ENCODE measurements at regions not wholly inside any gene's neighbourhood (a gene's known extent, or its start where the extent isn't known, plus 50 kb on each side); places are given as distances from the start of the nearest gene placed in this dataset.
"Not testable (repeated sequence)": the region's sequence is repeated elsewhere in the genome, so short reads cannot be mapped to it uniquely, and the experiment has no call there.

- Histone ChIP-seq H3K4me3 (ENCODE audit: low read length) (no peak overlapping the region), H3K4me1 (ENCODE audit: control insufficient read depth, insufficient read depth, low read length) (no peaks in the 10 kb centered on the region), H3K36me3 (ENCODE audit: control insufficient read depth, insufficient read depth, low read length) (no peaks in the 10 kb centered on the region), H3K9me3 (ENCODE audit: control insufficient read depth, insufficient read depth, low read length) (no peaks in the 10 kb centered on the region), H3K27ac (ENCODE audit: low read length) (no peak overlapping the region), H3K27me3 (ENCODE audit: control insufficient read depth, insufficient read depth, low read length) (no peaks in the 10 kb centered on the region)
- DNase-seq (ENCODE audit: low read depth, low spot score), result no peak
Measured at GRCh38 chr12:17134315-17134714, 528.4 kb upstream of the LMO3 start.

GRCh38 chr12:17132336-17132735 is 526.4 kb upstream of the LMO3 start:
- H3K36me3 ChIP-seq (ENCODE audit: control insufficient read depth, insufficient read depth, low read length), result no peaks in the 10 kb centered on the region
- DNase-seq (ENCODE audit: low read depth, low spot score), result no peak
- H3K27ac ChIP-seq (ENCODE audit: low read length), result no peak overlapping the region
- WGBS (ENCODE audit: insufficient coverage, insufficient read length), result no CpG with 5 or more reads among the region's 4 CpGs
- no peak overlapping the region for H3K4me3 ChIP-seq (ENCODE audit: low read length)
- no peaks in the 10 kb centered on the region for H3K27me3 ChIP-seq (ENCODE audit: control insufficient read depth, insufficient read depth, low read length)
- no peaks in the 10 kb centered on the region for H3K9me3 ChIP-seq (ENCODE audit: control insufficient read depth, insufficient read depth, low read length)
- H3K4me1 ChIP-seq (ENCODE audit: control insufficient read depth, insufficient read depth, low read length), result no peaks in the 10 kb centered on the region

GRCh38 chr12:17116538-17116937 is 510.6 kb upstream of the LMO3 start:
- not testable (repeated sequence) for DNase-seq (ENCODE audit: low read depth, low spot score); H3K9me3 ChIP-seq (ENCODE audit: control insufficient read depth, insufficient read depth, low read length); H3K4me1 ChIP-seq (ENCODE audit: control insufficient read depth, insufficient read depth, low read length); H3K36me3 ChIP-seq (ENCODE audit: control insufficient read depth, insufficient read depth, low read length); H3K27ac ChIP-seq (ENCODE audit: low read length); H3K27me3 ChIP-seq (ENCODE audit: control insufficient read depth, insufficient read depth, low read length); H3K4me3 ChIP-seq (ENCODE audit: low read length)
- no CpG with 5 or more reads among the region's 3 CpGs for WGBS (ENCODE audit: insufficient coverage, insufficient read length)

DNA sequence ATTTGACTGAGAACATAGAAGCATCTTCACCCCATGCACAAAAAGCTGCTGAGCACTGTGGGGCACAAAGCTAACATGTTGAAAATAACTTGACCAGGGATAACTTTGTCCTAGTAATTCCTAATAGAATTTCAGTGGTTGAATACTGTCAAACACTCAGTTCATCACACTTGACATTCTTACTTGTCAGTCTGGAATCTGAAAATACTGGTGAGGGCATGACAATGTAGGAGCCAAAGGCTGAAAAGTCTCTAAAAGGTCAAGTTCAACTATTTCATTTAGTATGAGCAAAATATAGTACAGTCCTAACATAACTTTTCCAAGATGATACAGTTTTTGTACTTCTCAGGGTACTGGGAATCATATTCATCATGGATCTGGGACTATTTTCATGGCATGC is 504.4 kb upstream of the LMO3 start:
- no peak for DNase-seq (ENCODE audit: low read depth, low spot score)
- no peaks in the 10 kb centered on the region for H3K4me1 ChIP-seq (ENCODE audit: control insufficient read depth, insufficient read depth, low read length)
- no peaks in the 10 kb centered on the region for H3K36me3 ChIP-seq (ENCODE audit: control insufficient read depth, insufficient read depth, low read length)
- no peaks in the 10 kb centered on the region for H3K9me3 ChIP-seq (ENCODE audit: control insufficient read depth, insufficient read depth, low read length)
- H3K27me3 ChIP-seq (ENCODE audit: control insufficient read depth, insufficient read depth, low read length), result no peaks in the 10 kb centered on the region
- no peak overlapping the region for H3K4me3 ChIP-seq (ENCODE audit: low read length)
- no peak overlapping the region for H3K27ac ChIP-seq (ENCODE audit: low read length)

DNA sequence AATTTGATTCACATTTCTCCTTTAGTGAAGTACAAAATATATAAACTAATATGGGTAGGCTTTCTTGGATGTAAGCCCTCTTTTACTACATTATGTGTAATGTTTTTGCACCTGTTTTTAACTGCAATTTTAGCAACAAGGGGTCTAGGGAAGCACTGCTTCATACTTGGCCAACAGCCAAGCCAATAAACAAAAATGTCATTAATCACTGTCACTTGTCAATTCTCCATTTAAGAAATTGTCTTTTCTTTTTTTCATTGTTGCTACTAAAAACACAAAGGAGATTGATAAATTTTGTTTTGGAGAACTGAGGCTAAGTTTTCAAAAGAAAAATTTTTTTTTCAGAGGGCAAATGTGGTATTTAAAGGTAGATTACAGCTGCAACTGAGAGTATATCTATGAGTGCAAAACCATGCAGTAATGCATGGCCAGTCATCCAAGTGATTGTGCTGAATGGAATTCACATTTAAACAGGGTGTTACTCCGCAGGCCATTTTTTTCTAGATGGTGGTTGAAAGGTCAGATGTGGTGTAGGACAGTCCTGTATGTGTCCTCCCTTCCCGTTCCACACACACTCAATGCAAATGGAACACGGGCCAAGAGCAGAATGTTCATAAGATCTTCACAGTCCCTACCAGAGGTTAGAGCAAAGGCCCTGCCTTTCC is 503.0 kb upstream of the LMO3 start:
- no peak for DNase-seq (ENCODE audit: low read depth, low spot score)
- Histone ChIP-seq H3K27me3 (ENCODE audit: control insufficient read depth, insufficient read depth, low read length) (no peaks in the 10 kb centered on the region), H3K4me1 (ENCODE audit: control insufficient read depth, insufficient read depth, low read length) (no peaks in the 10 kb centered on the region), H3K36me3 (ENCODE audit: control insufficient read depth, insufficient read depth, low read length) (no peaks in the 10 kb centered on the region), H3K9me3 (ENCODE audit: control insufficient read depth, insufficient read depth, low read length) (no peaks in the 10 kb centered on the region), H3K4me3 (ENCODE audit: low read length) (no peak overlapping the region), H3K27ac (ENCODE audit: low read length) (no peak overlapping the region)
- no CpG with 5 or more reads among the region's 3 CpGs for WGBS (ENCODE audit: insufficient coverage, insufficient read length)

DNA sequence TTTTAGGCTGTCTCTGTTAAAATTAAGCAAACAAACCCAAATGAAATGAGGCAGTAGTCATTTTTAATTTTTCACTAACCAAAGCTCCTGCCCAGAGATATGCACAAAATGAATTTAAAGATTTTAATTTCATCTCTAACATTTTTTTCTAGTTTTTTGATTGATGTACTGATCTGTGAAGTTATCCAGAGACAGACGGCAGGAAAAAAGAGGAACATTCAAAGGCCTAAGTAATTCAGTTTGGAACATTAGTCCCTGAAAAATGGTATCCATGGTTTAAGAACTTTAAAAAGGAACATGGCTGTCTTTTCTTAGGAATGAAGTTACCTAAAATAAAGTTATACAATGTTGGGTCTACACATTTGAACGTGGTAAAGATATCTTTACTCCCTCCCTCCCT is 498.8 kb upstream of the LMO3 start:
- no peaks in the 10 kb centered on the region for H3K36me3 ChIP-seq (ENCODE audit: control insufficient read depth, insufficient read depth, low read length)
- no peaks in the 10 kb centered on the region for H3K9me3 ChIP-seq (ENCODE audit: control insufficient read depth, insufficient read depth, low read length)
- WGBS (ENCODE audit: insufficient coverage, insufficient read length), result no CpG with 5 or more reads among the region's 2 CpGs
- no peaks in the 10 kb centered on the region for H3K27me3 ChIP-seq (ENCODE audit: control insufficient read depth, insufficient read depth, low read length)
- DNase-seq (ENCODE audit: low read depth, low spot score), result no peak
- H3K27ac ChIP-seq (ENCODE audit: low read length), result no peak overlapping the region
- no peaks in the 10 kb centered on the region for H3K4me1 ChIP-seq (ENCODE audit: control insufficient read depth, insufficient read depth, low read length)
- no peak overlapping the region for H3K4me3 ChIP-seq (ENCODE audit: low read length)

DNA sequence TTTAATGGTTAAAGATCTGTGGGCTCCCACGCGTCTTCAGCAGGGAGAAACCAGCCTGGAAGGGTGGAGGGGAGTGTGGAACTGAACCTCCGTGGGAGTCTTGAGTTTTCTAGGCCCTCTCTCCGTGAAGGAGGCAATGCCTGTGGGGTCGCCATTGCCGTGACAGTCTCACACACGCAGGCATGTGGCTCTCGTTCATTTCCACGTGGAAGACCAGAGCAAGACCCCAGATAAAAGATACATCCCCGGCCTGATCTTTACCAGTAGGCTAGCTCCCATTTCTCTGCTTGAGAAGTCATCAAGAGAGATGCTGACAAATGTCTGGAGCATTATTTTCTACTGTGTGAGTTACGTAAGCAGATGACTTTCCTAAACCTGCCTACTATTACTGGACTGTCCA is 491.7 kb upstream of the LMO3 start:
- no peak overlapping the region for H3K27ac ChIP-seq (ENCODE audit: low read length)
- no peaks in the 10 kb centered on the region for H3K4me1 ChIP-seq (ENCODE audit: control insufficient read depth, insufficient read depth, low read length)
- H3K36me3 ChIP-seq (ENCODE audit: control insufficient read depth, insufficient read depth, low read length), result no peaks in the 10 kb centered on the region
- WGBS (ENCODE audit: insufficient coverage, insufficient read length), result no CpG with 5 or more reads among the region's 11 CpGs
- DNase-seq (ENCODE audit: low read depth, low spot score), result no peak
- no peaks in the 10 kb centered on the region for H3K27me3 ChIP-seq (ENCODE audit: control insufficient read depth, insufficient read depth, low read length)
- H3K4me3 ChIP-seq (ENCODE audit: low read length), result no peak overlapping the region
- no peaks in the 10 kb centered on the region for H3K9me3 ChIP-seq (ENCODE audit: control insufficient read depth, insufficient read depth, low read length)

DNA sequence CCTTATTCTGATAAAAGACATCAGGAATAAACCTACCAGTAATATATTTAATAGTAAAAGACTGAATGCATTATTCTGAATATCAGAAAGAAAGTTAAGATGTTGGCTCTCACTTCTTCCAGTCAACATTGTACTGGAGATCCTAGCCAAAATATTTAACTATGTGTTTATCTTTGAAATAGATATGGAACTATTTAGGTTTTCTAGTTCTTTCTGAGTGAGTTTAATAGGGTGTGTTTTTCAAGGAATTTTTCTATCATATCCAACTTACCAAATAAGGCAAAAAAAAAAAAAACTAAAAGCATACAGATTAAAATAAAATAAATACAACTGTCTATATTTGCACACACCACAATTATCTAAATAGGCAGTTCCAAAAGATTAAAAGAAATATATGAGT is 478.9 kb upstream of the LMO3 start:
- Histone ChIP-seq H3K9me3 (ENCODE audit: control insufficient read depth, insufficient read depth, low read length) (no peaks in the 10 kb centered on the region), H3K27ac (ENCODE audit: low read length) (no peak overlapping the region), H3K27me3 (ENCODE audit: control insufficient read depth, insufficient read depth, low read length) (no peaks in the 10 kb centered on the region), H3K36me3 (ENCODE audit: control insufficient read depth, insufficient read depth, low read length) (no peaks in the 10 kb centered on the region), H3K4me3 (ENCODE audit: low read length) (no peak overlapping the region), H3K4me1 (ENCODE audit: control insufficient read depth, insufficient read depth, low read length) (peaks cover 3% of the 10 kb centered on the region; the same call in 1 of the 2 replicates)
- DNase-seq (ENCODE audit: low read depth, low spot score), result no peak

- peaks cover 3% of the 10 kb centered on the region; the same call in 1 of the 2 replicates for H3K4me1 ChIP-seq (ENCODE audit: control insufficient read depth, insufficient read depth, low read length)
- no peaks in the 10 kb centered on the region for H3K36me3 ChIP-seq (ENCODE audit: control insufficient read depth, insufficient read depth, low read length)
- H3K4me3 ChIP-seq (ENCODE audit: low read length), result no peak overlapping the region
- WGBS (ENCODE audit: insufficient coverage, insufficient read length), result no CpG with 5 or more reads among the region's 4 CpGs
- DNase-seq (ENCODE audit: low read depth, low spot score), result no peak
- H3K27ac ChIP-seq (ENCODE audit: low read length), result no peak overlapping the region
- H3K9me3 ChIP-seq (ENCODE audit: control insufficient read depth, insufficient read depth, low read length), result no peaks in the 10 kb centered on the region
- H3K27me3 ChIP-seq (ENCODE audit: control insufficient read depth, insufficient read depth, low read length), result no peaks in the 10 kb centered on the region
Measured at GRCh38 chr12:17079251-17079909, 473.4 kb upstream of the LMO3 start.

GRCh38 chr12:17077594-17077993 is 471.6 kb upstream of the LMO3 start:
- Histone ChIP-seq H3K36me3 (ENCODE audit: control insufficient read depth, insufficient read depth, low read length) (no peaks in the 10 kb centered on the region), H3K9me3 (ENCODE audit: control insufficient read depth, insufficient read depth, low read length) (no peaks in the 10 kb centered on the region), H3K4me1 (ENCODE audit: control insufficient read depth, insufficient read depth, low read length) (0 out of 2 replicates have a peak, but pooled peaks cover 1% of the 10 kb centered on the region), H3K27ac (ENCODE audit: low read length) (no peak overlapping the region), H3K4me3 (ENCODE audit: low read length) (no peak overlapping the region), H3K27me3 (ENCODE audit: control insufficient read depth, insufficient read depth, low read length) (no peaks in the 10 kb centered on the region)
- no peak for DNase-seq (ENCODE audit: low read depth, low spot score)
- no CpG with 5 or more reads among the region's 3 CpGs for WGBS (ENCODE audit: insufficient coverage, insufficient read length)

DNA sequence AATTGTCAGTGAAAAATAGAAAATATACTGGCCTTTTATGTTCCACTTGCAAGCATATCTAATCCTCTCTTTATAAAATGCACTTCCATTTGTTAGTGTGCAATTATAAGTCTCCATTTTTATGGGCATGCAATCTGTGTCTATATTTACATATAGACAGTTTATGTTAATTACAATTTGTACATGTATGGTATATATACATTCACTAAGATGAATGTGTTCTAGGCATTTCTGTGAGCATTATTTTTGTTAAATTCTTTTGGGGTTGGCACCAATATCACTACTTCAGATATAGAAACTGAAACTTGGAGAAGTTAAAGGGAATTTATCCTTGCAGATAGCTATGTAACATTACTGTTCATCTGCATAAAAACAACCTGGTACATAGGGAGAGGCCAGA is 470.8 kb upstream of the LMO3 start:
- H3K4me3 ChIP-seq (ENCODE audit: low read length), result no peak overlapping the region
- no peaks in the 10 kb centered on the region for H3K9me3 ChIP-seq (ENCODE audit: control insufficient read depth, insufficient read depth, low read length)
- H3K27me3 ChIP-seq (ENCODE audit: control insufficient read depth, insufficient read depth, low read length), result no peaks in the 10 kb centered on the region
- no peaks in the 10 kb centered on the region for H3K36me3 ChIP-seq (ENCODE audit: control insufficient read depth, insufficient read depth, low read length)
- H3K27ac ChIP-seq (ENCODE audit: low read length), result no peak overlapping the region
- H3K4me1 ChIP-seq (ENCODE audit: control insufficient read depth, insufficient read depth, low read length), result 0 out of 2 replicates have a peak, but pooled peaks cover 1% of the 10 kb centered on the region
- DNase-seq (ENCODE audit: low read depth, low spot score), result no peak
